ENCODE measurements at regions not wholly inside any gene's neighbourhood (a gene's known extent, or its start where the extent isn't known, plus 50 kb on each side); places are given as distances from the start of the nearest gene placed in this dataset.

GRCh38 chr4:56185901-56186300 is 201.4 kb downstream of the AASDH start:
- 79% methylated on average over 4 of the region's 4 CpGs for WGBS (ENCODE audit: low lambda C conversion rate)

GRCh38 chr4:56184214-56184613 is 203.1 kb downstream of the AASDH start:
- 79% methylated on average over 6 of the region's 6 CpGs for WGBS (ENCODE audit: low lambda C conversion rate)
- no peaks in the 10 kb centered on the region for H3K36me3 ChIP-seq (replicated peaks in 1 of 2; ENCODE audit: control insufficient read depth in 1 of 2, insufficient read depth in 2 of 2, low read length in 1 of 2)
- no peak for TF ChIP-seq SMC3 (IDR thresholded peaks at IDR 0.05; ENCODE audit: low read depth, low read length)
- no peak for TF ChIP-seq RAD21 (IDR thresholded peaks at IDR 0.05; ENCODE audit: low read length)
- no peak for TF ChIP-seq RCOR1 (IDR thresholded peaks at IDR 0.05; ENCODE audit: low read length)
- no peak for TF ChIP-seq EZH2phosphoT487 (IDR thresholded peaks at IDR 0.05; ENCODE audit: borderline replicate concordance, low read depth)
- no peak for TF ChIP-seq IRF3 (IDR thresholded peaks at IDR 0.05; ENCODE audit: low read depth, low read length)
- TF ChIP-seq USF2 (IDR thresholded peaks at IDR 0.05; ENCODE audit: borderline replicate concordance, low read depth, low read length), result no peak
- no peak for TF ChIP-seq EP300 (IDR thresholded peaks at IDR 0.05; ENCODE audit: borderline replicate concordance in 1 of 2, low read depth in 1 of 2, low read length in 1 of 2)
- no peak for TF ChIP-seq ZBTB33 (IDR thresholded peaks at IDR 0.05; ENCODE audit: borderline replicate concordance, low read depth)
- TF ChIP-seq YY1 (IDR thresholded peaks at IDR 0.05; ENCODE audit: low read depth), result no peak
- no peak for TF ChIP-seq CTCF (IDR thresholded peaks at IDR 0.05)
- TF ChIP-seq TEAD4 (IDR thresholded peaks at IDR 0.05; ENCODE audit: borderline replicate concordance, insufficient read depth), result no peak
- TF ChIP-seq NFIC (IDR thresholded peaks at IDR 0.05; ENCODE audit: borderline replicate concordance), result no peak
- TF ChIP-seq GATA2 (CRISPR knock-in tag; IDR thresholded peaks at IDR 0.05), result no peak
- no peak overlapping the region for H3K27ac ChIP-seq (ENCODE audit: low read depth in 2 of 2, low read length in 1 of 2)
- no peak overlapping the region for H3K4me2 ChIP-seq
- H3K9me2 ChIP-seq, result no peaks in the 10 kb centered on the region
- H3K4me1 ChIP-seq (ENCODE audit: control insufficient read depth in 1 of 2, insufficient read depth in 2 of 2, low read depth in 1 of 2, low read length in 1 of 2), result peaks cover 0 to 6% of the 10 kb centered on the region in 2 experiments; a peak in 1 of 4 replicates
- DNase-seq, result no peak
- H4K20me1 ChIP-seq (ENCODE audit: insufficient read depth), result no peaks in the 10 kb centered on the region
- POLR2A ChIA-PET, result no interaction called here
- CTCF ChIA-PET, result no interaction called here
- no peak overlapping the region for H3K4me3 ChIP-seq (ENCODE audit: low read depth in 2 of 2, low read length in 1 of 2)
- H2AFZ ChIP-seq (ENCODE audit: low read depth), result no peak overlapping the region
- no peaks in the 10 kb centered on the region for H3K27me3 ChIP-seq (ENCODE audit: insufficient read depth)
- H3K79me2 ChIP-seq (ENCODE audit: insufficient read depth), result no peaks in the 10 kb centered on the region
- H3K9me3 ChIP-seq, result no peaks in the 10 kb centered on the region
- no peak overlapping the region for H3K9ac ChIP-seq
- no peaks in the 10 kb centered on the region for H3F3A ChIP-seq (replicated peaks; ENCODE audit: insufficient read depth)

More at GRCh38 chr4:56185901-56186300, 201.4 kb downstream of the AASDH start:
- Histone ChIP-seq H3K9ac (no peak overlapping the region), H4K20me1 (ENCODE audit: insufficient read depth) (no peaks in the 10 kb centered on the region), H3K4me2 (no peak overlapping the region), H3K27ac (ENCODE audit: low read depth in 2 of 2, low read length in 1 of 2) (no peak overlapping the region), H3K4me1 (ENCODE audit: control insufficient read depth in 1 of 2, insufficient read depth in 2 of 2, low read depth in 1 of 2, low read length in 1 of 2) (peaks cover 0 to 6% of the 10 kb centered on the region in 2 experiments; a peak in 1 of 4 replicates), H3K27me3 (ENCODE audit: insufficient read depth) (no peaks in the 10 kb centered on the region), H2AFZ (ENCODE audit: low read depth) (no peak overlapping the region), H3K9me2 (no peaks in the 10 kb centered on the region), H3F3A (replicated peaks; ENCODE audit: insufficient read depth) (no peaks in the 10 kb centered on the region), H3K4me3 (ENCODE audit: low read depth in 2 of 2, low read length in 1 of 2) (no peak overlapping the region), H3K36me3 (replicated peaks in 1 of 2; ENCODE audit: control insufficient read depth in 1 of 2, insufficient read depth in 2 of 2, low read length in 1 of 2) (no peaks in the 10 kb centered on the region), H3K9me3 (no peaks in the 10 kb centered on the region), H3K79me2 (ENCODE audit: insufficient read depth) (no peaks in the 10 kb centered on the region)
- TF ChIP-seq NFIC (IDR thresholded peaks at IDR 0.05; ENCODE audit: borderline replicate concordance) (no peak), MEF2A (IDR thresholded peaks at IDR 0.05; ENCODE audit: borderline replicate concordance, low read depth) (no peak)
- ChIA-PET CTCF (interaction anchor here (1.0 kb wide), 1 partner anchor 9 kb away, joined by 3 read pairs; no protein-coding TSS in a partner anchor), POLR2A (no interaction called here)
- no peak for DNase-seq
